C4-2B (cell line): ENCODE measurements at regions not wholly inside any gene's neighbourhood (a gene's known extent, or its start where the extent isn't known, plus 50 kb on each side); places are given as distances from the start of the nearest gene placed in this dataset.
"Not testable (repeated sequence)": the region's sequence is repeated elsewhere in the genome, so short reads cannot be mapped to it uniquely, and the experiment has no call there.

Experiments used
- H3K27ac ChIP-seq: fragments of 450-650 bp; 2 replicates; pipeline ENCODE4 v1.5.1; 2017
- ZFX ChIP-seq: fragments of 450-650 bp; IDR thresholded peaks from 2 replicates; pipeline ENCODE4 v1.6.1; 2017
- TF ChIP-seq, protein P1 (sequence below): fragments of 450-650 bp; conservative IDR thresholded peaks from 2 replicates; pipeline ENCODE4 v1.5.1; 2017; ENCODE audit warnings: mild to moderate bottlenecking

- TF ChIP-seq ZFX, result no peak
- TF ChIP-seq, protein P1, sequence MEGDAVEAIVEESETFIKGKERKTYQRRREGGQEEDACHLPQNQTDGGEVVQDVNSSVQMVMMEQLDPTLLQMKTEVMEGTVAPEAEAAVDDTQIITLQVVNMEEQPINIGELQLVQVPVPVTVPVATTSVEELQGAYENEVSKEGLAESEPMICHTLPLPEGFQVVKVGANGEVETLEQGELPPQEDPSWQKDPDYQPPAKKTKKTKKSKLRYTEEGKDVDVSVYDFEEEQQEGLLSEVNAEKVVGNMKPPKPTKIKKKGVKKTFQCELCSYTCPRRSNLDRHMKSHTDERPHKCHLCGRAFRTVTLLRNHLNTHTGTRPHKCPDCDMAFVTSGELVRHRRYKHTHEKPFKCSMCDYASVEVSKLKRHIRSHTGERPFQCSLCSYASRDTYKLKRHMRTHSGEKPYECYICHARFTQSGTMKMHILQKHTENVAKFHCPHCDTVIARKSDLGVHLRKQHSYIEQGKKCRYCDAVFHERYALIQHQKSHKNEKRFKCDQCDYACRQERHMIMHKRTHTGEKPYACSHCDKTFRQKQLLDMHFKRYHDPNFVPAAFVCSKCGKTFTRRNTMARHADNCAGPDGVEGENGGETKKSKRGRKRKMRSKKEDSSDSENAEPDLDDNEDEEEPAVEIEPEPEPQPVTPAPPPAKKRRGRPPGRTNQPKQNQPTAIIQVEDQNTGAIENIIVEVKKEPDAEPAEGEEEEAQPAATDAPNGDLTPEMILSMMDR, result no peak
- H3K27ac ChIP-seq, result no peak overlapping the region
Measured at GRCh38 chr7:15820319-15820718, 133.8 kb upstream of the MEOX2 start.

DNA sequence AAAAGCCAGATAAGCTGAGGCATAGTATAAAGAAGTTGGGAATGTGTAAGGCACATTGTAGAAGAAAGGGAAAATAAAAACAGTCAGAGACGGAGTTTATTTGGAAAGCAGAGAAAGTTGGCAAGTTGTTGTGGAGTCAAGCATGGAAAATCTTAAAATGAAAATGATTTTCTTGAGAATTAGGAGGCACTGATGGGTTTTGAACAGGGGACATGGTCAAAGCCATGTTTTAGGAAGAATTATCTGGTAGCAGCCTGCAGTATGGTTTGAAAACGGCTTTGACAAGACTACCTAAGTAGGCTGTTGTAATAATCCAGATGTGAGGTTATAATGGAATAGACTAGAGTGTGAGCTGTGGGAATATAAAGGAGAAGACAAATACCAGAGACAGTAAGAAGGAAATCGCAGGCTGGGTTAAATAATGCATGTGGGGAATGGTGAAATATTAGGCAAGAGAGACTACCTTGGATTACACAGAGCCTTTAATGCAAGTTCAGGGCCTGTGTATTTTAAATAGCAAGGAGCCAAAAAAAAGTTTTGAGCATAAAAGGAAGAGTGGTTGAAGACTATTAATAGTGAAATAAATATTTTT is 130.4 kb upstream of the MEOX2 start:
- TF ChIP-seq ZFX, result no peak
- TF ChIP-seq, protein P1, result no peak
- H3K27ac ChIP-seq, result no peak overlapping the region

DNA sequence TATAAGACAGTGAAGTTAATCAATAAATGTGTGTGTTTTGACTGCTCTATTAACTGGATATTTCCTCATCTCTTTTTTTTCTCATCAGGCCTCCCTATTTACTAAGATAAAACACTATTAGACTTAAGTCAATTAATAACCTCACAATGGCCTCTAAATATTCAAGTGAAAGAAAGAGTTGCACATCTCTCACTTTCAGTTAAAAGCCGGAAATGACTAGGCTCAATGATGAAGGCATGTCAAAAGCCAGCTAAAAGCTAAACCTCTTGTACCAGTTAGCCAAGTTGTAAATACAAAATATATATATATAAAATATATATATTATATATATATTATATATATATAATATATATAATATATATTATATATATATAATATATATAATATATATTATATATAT is 127.0 kb upstream of the MEOX2 start:
- no peak overlapping the region for H3K27ac ChIP-seq
- TF ChIP-seq, protein P1, result no peak
- TF ChIP-seq ZFX, result no peak

- not testable (repeated sequence) for H3K27ac ChIP-seq
Measured at GRCh38 chr7:15810383-15810782, 123.9 kb upstream of the MEOX2 start.

DNA sequence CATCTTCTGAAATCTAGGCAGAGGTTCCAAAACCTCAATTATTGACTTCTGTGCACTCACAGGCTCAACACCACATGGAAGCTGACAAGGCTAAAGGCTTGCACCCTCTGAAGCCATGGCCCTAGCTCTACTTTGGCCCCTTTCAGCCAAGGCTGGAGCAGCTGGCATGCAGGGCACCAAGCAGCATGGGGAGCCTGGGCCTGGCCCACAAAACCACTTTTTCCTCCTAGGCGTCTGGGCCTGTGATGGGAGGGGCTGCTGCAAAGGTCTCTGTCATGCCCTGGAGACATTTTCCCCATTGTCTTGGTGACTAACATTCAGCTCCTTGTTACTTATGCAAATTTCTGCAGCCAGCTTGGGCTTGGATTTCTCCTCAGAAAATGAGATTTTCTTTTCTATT is 123.5 kb upstream of the MEOX2 start:
- not testable (repeated sequence) for H3K27ac ChIP-seq

DNA sequence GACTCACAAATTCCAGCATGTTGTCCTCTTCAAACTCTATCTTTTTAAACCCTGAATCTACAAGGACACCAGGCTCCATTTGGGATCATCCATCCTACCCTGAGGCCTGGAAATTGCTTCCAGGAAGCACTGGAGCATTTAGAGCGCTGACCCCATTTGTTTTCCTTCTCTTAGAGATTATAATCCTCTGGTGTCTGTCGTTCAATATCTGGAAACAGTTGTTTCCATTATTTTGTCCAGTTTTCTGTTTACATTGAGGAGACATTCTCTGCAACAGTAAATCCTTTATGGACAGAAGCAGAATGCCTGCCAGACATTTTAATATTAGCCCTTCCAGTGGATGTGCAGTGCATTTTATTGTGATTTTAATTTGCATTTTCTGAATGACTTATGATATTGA is 119.4 kb upstream of the MEOX2 start:
- H3K27ac ChIP-seq, result no peak overlapping the region
- TF ChIP-seq ZFX, result no peak
- TF ChIP-seq, protein P1, result no peak

DNA sequence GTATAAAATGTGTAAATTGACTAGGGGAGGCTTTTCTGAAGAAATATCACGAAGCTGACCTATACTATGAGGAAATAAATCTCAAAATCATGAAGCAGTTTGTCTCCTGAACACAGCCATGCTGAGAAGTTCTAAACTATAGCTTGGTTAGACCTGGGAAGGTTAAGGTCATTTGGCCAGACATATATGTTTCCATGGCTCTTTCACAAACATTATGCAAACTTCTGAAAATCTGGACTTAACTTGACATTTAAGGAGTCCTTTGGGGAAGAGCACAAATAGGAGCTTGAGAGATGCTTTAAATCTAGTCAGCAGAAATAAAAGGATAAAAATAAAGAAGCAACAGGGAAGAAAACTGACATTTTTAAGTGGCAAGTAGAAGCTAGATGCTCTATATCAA is 115.9 kb upstream of the MEOX2 start:
- no peak for TF ChIP-seq ZFX
- TF ChIP-seq, protein P1, result no peak
- H3K27ac ChIP-seq, result no peak overlapping the region

GRCh38 chr7:15801551-15801950 is 115.1 kb upstream of the MEOX2 start:
- TF ChIP-seq ZFX, result no peak
- TF ChIP-seq, protein P1, result no peak
- H3K27ac ChIP-seq, result no peak overlapping the region
